Panc1 (cell line): ENCODE measurements at regions not wholly inside any gene's neighbourhood (a gene's known extent, or its start where the extent isn't known, plus 50 kb on each side); places are given as distances from the start of the nearest gene placed in this dataset.

Experiments used
- ATAC-seq: fragments of 200-7000 bp; cut with Tn5 transposase; 2 replicates; pipeline ENCODE4 v1.9.1; 2020; ENCODE audit warnings: mild to moderate bottlenecking, moderate library complexity
- BruUV-seq: library from RNA; stranded (reverse); fragments of 400-500 nt; replicated peaks from 2 replicates; lab custom pipeline; 2021; lab: Mats Ljungman, UMichigan
- CTCF ChIA-PET: fragments of 300-600 bp; sonication (Branson Sonifier 250); formaldehyde crosslinking; loops from one replicate; lab custom pipeline; 2022; ENCODE audit warnings: antibody characterized with exemption; lab: Charles Lee
- POLR2A ChIA-PET: fragments of 300-600 bp; sonication (Branson Sonifier 250); formaldehyde crosslinking; loops from one replicate; lab custom pipeline; 2022; ENCODE audit warnings: antibody characterized with exemption; lab: Charles Lee
- DNase-seq: peaks from one replicate; pipeline ENCODE4 v3.0.0-alpha.2; 2010; ENCODE audit warnings: low read depth, low spot score
- H3K27ac ChIP-seq: 2 replicates; pipeline ENCODE4 v1.5.1; 2011; ENCODE audit warnings: mild to moderate bottlenecking, low read length, inconsistent platforms
- H3K27me3 ChIP-seq: fragments of 200-500 bp; sonication (Bioruptor generic); 2 replicates; pipeline ENCODE4 v1.6.0; 2014; ENCODE audit warnings: low read length, inconsistent platforms; ENCODE audit not compliant: control insufficient read depth, insufficient read depth
- H3K36me3 ChIP-seq: fragments of 200-500 bp; sonication (Bioruptor generic); 2 replicates; pipeline ENCODE4 v1.5.1; 2014; ENCODE audit warnings: inconsistent platforms, mild to moderate bottlenecking, low read length, moderate library complexity; ENCODE audit not compliant: control insufficient read depth, insufficient read depth
- H3K4me1 ChIP-seq: 2 replicates; pipeline ENCODE4 v1.5.1; 2011; ENCODE audit warnings: inconsistent platforms, mild to moderate bottlenecking, low read length, moderate library complexity; ENCODE audit not compliant: control insufficient read depth, insufficient read depth
- H3K4me3 ChIP-seq, 2 experiments: 2 replicates each; pipeline ENCODE4 v1.5.1; 2011 to 2012; ENCODE audit warnings: low read depth in 2 of 2, low read length in 2 of 2, mild to moderate bottlenecking in 2 of 2, inconsistent platforms in 1 of 2, moderate library complexity in 1 of 2
- H3K9me3 ChIP-seq: fragments of 200-500 bp; sonication (Bioruptor generic); 2 replicates; pipeline ENCODE4 v1.5.1; 2014; ENCODE audit warnings: low read depth, mild to moderate bottlenecking, inconsistent platforms, low read length, moderate library complexity; ENCODE audit not compliant: control insufficient read depth, insufficient read depth
- CTCF ChIP-seq: fragments of 450-650 bp; IDR thresholded peaks from 2 replicates; pipeline ENCODE4 v1.5.1; 2017; ENCODE audit warnings: mild to moderate bottlenecking
- POLR2AphosphoS5 ChIP-seq: IDR thresholded peaks from 2 replicates; pipeline ENCODE4 v1.6.1; 2012; ENCODE audit warnings: mild to moderate bottlenecking, low read depth, low read length, moderate library complexity
- REST ChIP-seq, 2 experiments: IDR thresholded peaks; 2 replicates each; pipeline ENCODE4 v1.6.1; 2011 to 2012; ENCODE audit warnings: low read depth in 2 of 2, control low read depth in 1 of 2, low read length in 1 of 2, mild to moderate bottlenecking in 1 of 2, moderate library complexity in 1 of 2; ENCODE audit not compliant: insufficient read depth in 1 of 2
- SIN3A ChIP-seq: IDR thresholded peaks from 2 replicates; pipeline ENCODE4 v1.6.1; 2012; ENCODE audit warnings: low read depth, mild to moderate bottlenecking, low read length, moderate library complexity, borderline replicate concordance; ENCODE audit not compliant: insufficient read depth
- TCF7L2 ChIP-seq: IDR thresholded peaks from 2 replicates; pipeline ENCODE4 v1.6.1; 2011; ENCODE audit warnings: mild to moderate bottlenecking, low read depth, low read length, inconsistent platforms
- in situ Hi-C: cut with HindIII; loops from 2 replicates; pipeline ENCODE4 v1.10.0; 2016; ENCODE audit warnings: low sequenced_read_pairs, low pct_unique_long_range_greater_than_20kb
- intact Hi-C: fragments of 100-400 bp; cut with micrococcal nuclease; formaldehyde crosslinking; loops from one replicate; pipeline ENCODE4 v1.10.0; 2022; ENCODE audit not compliant: unreplicated experiment

GRCh38 chr4:186347743-186348142 lies 81.8 kb downstream of the F11 start:
- in situ Hi-C loops = no loop called here
- TF ChIP-seq CTCF = no peak
- TF ChIP-seq SIN3A = no peak
- no peak for TF ChIP-seq TCF7L2
- no peak for TF ChIP-seq REST (IDR thresholded peaks at IDR 0.05; ENCODE audit: insufficient read depth in 1 of 2, low read depth in 2 of 2, low read length in 1 of 2)
- TF ChIP-seq POLR2AphosphoS5 = no peak
- ChIA-PET CTCF (no interaction called here), POLR2A (no interaction called here)
- ATAC-seq (no peak), DNase-seq (no peak)
- intact Hi-C loops = no loop called here
- Histone ChIP-seq H3K9me3 (no peaks in the 10 kb centered on the region), H3K27ac (no peak overlapping the region), H3K4me1 (no peaks in the 10 kb centered on the region), H3K27me3 (peaks cover 2% of the 10 kb centered on the region; the same call in 1 of the 2 replicates), H3K4me3 (no peak overlapping the region), H3K36me3 (no peaks in the 10 kb centered on the region)
- no TSS peak for BruUV-seq

- no peaks in the 10 kb centered on the region for H3K36me3 ChIP-seq
- ATAC-seq (no peak), DNase-seq (no peak)
- in situ Hi-C loops = no loop called here
- intact Hi-C loops = no loop called here
- H3K27ac ChIP-seq = no peak overlapping the region
- CTCF ChIA-PET = no interaction called here
- TF ChIP-seq TCF7L2 (no peak), CTCF (no peak), POLR2AphosphoS5 (no peak), REST (IDR thresholded peaks at IDR 0.05; ENCODE audit: insufficient read depth in 1 of 2, low read depth in 2 of 2, low read length in 1 of 2) (no peak), SIN3A (no peak)
- POLR2A ChIA-PET = no interaction called here
- BruUV-seq = no TSS peak
- H3K27me3 ChIP-seq = peaks cover 2% of the 10 kb centered on the region; the same call in 1 of the 2 replicates
- H3K4me1 ChIP-seq = no peaks in the 10 kb centered on the region
- no peak overlapping the region for H3K4me3 ChIP-seq
- H3K9me3 ChIP-seq = no peaks in the 10 kb centered on the region
Measured at GRCh38 chr4:186345184-186345583, 79.2 kb downstream of the F11 start.
